ENCODE measurements at regions not wholly inside any gene's neighbourhood (a gene's known extent, or its start where the extent isn't known, plus 50 kb on each side); places are given as distances from the start of the nearest gene placed in this dataset.

DNA sequence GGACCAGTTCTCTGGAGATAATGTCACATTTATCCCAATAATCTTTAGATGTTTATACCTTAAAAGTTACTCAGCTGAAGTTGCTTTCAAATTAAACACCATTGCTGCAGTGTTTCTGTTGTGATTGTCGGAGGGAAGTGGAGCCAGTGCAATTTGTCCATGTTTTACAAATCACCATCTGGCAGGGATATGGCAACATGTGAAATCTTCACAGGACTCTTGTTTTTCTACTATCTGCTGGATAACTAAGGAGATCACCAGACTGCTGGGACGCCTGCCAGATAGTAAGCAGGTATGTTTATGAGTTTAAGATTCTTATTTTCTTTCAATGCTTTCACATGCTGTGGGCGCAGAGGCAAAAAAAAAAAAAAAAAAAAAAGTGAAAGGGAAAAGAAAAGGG is 100.3 kb upstream of the SOX5 start:
- H3K9me3 ChIP-seq (ENCODE audit: low read depth) = peaks cover 11% of the 10 kb centered on the region
- Mint-ChIP-seq H3K4me3 (no peak overlapping the region), H3K4me1 (peaks cover 3% of the 10 kb centered on the region), H3K27ac (no peak overlapping the region), H3K36me3 (peaks cover 15% of the 10 kb centered on the region), H3K9me3 (peaks cover 22% of the 10 kb centered on the region), H3K27me3 (ENCODE audit: insufficient read depth, low read depth) (no peaks in the 10 kb centered on the region)
- H3K27ac ChIP-seq = no peak overlapping the region
- no peak overlapping the region for H3K9ac ChIP-seq
- no peak for DNase-seq (ENCODE audit: low spot score)
- no peak for TF ChIP-seq EZH2phosphoT487 (IDR thresholded peaks at IDR 0.05)
- peaks cover 6% of the 10 kb centered on the region for H3F3A ChIP-seq (ENCODE audit: low read depth)
- peaks cover 7% of the 10 kb centered on the region for H3K4me1 ChIP-seq
- no peak overlapping the region for H3K4me3 ChIP-seq
- no peaks in the 10 kb centered on the region for H4K20me1 ChIP-seq (ENCODE audit: low read depth)
- no peaks in the 10 kb centered on the region for H3K27me3 ChIP-seq
- H2AFZ ChIP-seq (replicated peaks) = no peak overlapping the region
- H3K36me3 ChIP-seq = peaks cover 7% of the 10 kb centered on the region
- H3K4me2 ChIP-seq = no peak overlapping the region
- no peaks in the 10 kb centered on the region for H3K79me2 ChIP-seq (ENCODE audit: low read depth)

DNA sequence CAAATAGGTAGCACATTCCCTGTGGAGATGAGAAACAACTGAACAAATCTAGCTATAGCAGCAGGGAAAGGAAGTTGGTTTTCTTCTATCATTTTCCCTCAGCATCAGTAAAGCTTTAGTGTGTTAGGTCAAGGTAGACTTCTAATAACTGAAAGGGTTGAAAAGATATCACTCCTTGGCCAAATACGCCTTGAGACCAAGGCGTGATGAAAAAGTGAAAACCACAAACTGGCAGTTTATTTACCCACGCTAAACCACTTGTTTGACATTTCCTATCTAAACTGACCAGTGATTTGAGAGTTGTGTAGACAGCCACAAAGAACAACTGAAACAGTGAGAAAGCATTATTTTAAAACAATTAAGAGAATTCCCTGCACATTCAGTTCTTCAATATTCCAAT is 99.6 kb upstream of the SOX5 start:
- Histone ChIP-seq H2AFZ (replicated peaks) (no peak overlapping the region), H3K9me3 (ENCODE audit: low read depth) (peaks cover 11% of the 10 kb centered on the region), H4K20me1 (ENCODE audit: low read depth) (no peaks in the 10 kb centered on the region), H3K4me2 (no peak overlapping the region), H3K27ac (no peak overlapping the region), H3K27me3 (no peaks in the 10 kb centered on the region), H3K9ac (no peak overlapping the region), H3K4me1 (peaks cover 7% of the 10 kb centered on the region), H3K4me3 (no peak overlapping the region), H3K79me2 (ENCODE audit: low read depth) (no peaks in the 10 kb centered on the region), H3F3A (ENCODE audit: low read depth) (peaks cover 6% of the 10 kb centered on the region), H3K36me3 (peaks cover 7% of the 10 kb centered on the region)
- no peak for DNase-seq (ENCODE audit: low spot score)
- peaks cover 19% of the 10 kb centered on the region for H3K9me3 Mint-ChIP-seq
- H3K4me3 Mint-ChIP-seq = no peak overlapping the region
- peaks cover 15% of the 10 kb centered on the region for H3K36me3 Mint-ChIP-seq
- H3K27me3 Mint-ChIP-seq (ENCODE audit: insufficient read depth, low read depth) = no peaks in the 10 kb centered on the region
- H3K27ac Mint-ChIP-seq = no peak overlapping the region
- no peak for TF ChIP-seq EZH2phosphoT487 (IDR thresholded peaks at IDR 0.05)
- no peak for TF ChIP-seq EZH2 (IDR thresholded peaks at IDR 0.05)
- TF ChIP-seq, protein P1, sequence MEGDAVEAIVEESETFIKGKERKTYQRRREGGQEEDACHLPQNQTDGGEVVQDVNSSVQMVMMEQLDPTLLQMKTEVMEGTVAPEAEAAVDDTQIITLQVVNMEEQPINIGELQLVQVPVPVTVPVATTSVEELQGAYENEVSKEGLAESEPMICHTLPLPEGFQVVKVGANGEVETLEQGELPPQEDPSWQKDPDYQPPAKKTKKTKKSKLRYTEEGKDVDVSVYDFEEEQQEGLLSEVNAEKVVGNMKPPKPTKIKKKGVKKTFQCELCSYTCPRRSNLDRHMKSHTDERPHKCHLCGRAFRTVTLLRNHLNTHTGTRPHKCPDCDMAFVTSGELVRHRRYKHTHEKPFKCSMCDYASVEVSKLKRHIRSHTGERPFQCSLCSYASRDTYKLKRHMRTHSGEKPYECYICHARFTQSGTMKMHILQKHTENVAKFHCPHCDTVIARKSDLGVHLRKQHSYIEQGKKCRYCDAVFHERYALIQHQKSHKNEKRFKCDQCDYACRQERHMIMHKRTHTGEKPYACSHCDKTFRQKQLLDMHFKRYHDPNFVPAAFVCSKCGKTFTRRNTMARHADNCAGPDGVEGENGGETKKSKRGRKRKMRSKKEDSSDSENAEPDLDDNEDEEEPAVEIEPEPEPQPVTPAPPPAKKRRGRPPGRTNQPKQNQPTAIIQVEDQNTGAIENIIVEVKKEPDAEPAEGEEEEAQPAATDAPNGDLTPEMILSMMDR (IDR thresholded peaks at IDR 0.05) = no peak
- peaks cover 3% of the 10 kb centered on the region for H3K4me1 Mint-ChIP-seq

DNA sequence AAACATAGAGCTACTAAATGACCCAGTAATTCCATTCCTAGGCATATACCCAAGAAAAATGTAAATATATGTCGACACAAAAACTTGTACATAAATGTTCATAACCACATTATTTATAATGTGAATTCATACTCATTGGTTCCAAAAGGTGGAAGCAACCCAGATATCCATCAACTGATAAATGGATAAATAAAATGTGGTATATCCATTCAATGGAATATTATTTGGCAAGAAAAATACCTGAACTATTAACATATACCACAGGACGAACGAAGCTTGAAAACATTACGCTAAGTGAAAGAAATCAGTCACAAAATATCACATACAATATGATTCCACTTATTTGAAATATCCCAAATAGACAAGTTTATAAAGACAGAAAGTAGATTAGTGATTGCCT is 99.0 kb upstream of the SOX5 start:
- no peak overlapping the region for H3K4me3 ChIP-seq
- no peak overlapping the region for H3K4me2 ChIP-seq
- H3K27ac ChIP-seq = no peak overlapping the region
- Mint-ChIP-seq H3K27ac (no peak overlapping the region), H3K4me1 (peaks cover 3% of the 10 kb centered on the region), H3K4me3 (no peak overlapping the region), H3K36me3 (peaks cover 15% of the 10 kb centered on the region), H3K9me3 (peaks cover 19% of the 10 kb centered on the region), H3K27me3 (ENCODE audit: insufficient read depth, low read depth) (no peaks in the 10 kb centered on the region)
- no peaks in the 10 kb centered on the region for H4K20me1 ChIP-seq (ENCODE audit: low read depth)
- peaks cover 11% of the 10 kb centered on the region for H3K9me3 ChIP-seq (ENCODE audit: low read depth)
- peaks cover 6% of the 10 kb centered on the region for H3F3A ChIP-seq (ENCODE audit: low read depth)
- no peaks in the 10 kb centered on the region for H3K79me2 ChIP-seq (ENCODE audit: low read depth)
- DNase-seq (ENCODE audit: low spot score) = no peak
- H3K4me1 ChIP-seq = peaks cover 7% of the 10 kb centered on the region
- H3K9ac ChIP-seq = no peak overlapping the region
- TF ChIP-seq EZH2 (IDR thresholded peaks at IDR 0.05) (no peak), EZH2phosphoT487 (IDR thresholded peaks at IDR 0.05) (no peak)
- TF ChIP-seq, protein P1 (IDR thresholded peaks at IDR 0.05) = no peak
- no peaks in the 10 kb centered on the region for H3K27me3 ChIP-seq
- peaks cover 7% of the 10 kb centered on the region for H3K36me3 ChIP-seq
- H2AFZ ChIP-seq (replicated peaks) = no peak overlapping the region

GRCh38 chr12:24047326-24047725 is 97.9 kb upstream of the SOX5 start:
- Mint-ChIP-seq H3K36me3 (peaks cover 15% of the 10 kb centered on the region), H3K9me3 (peaks cover 19% of the 10 kb centered on the region), H3K4me1 (peaks cover 3% of the 10 kb centered on the region), H3K27me3 (ENCODE audit: insufficient read depth, low read depth) (no peaks in the 10 kb centered on the region), H3K4me3 (no peak overlapping the region), H3K27ac (no peak overlapping the region)
- Histone ChIP-seq H4K20me1 (ENCODE audit: low read depth) (no peaks in the 10 kb centered on the region), H3K9me3 (ENCODE audit: low read depth) (peaks cover 11% of the 10 kb centered on the region), H3K4me1 (peaks cover 7% of the 10 kb centered on the region), H3K27me3 (no peaks in the 10 kb centered on the region), H3F3A (ENCODE audit: low read depth) (peaks cover 6% of the 10 kb centered on the region), H2AFZ (replicated peaks) (no peak overlapping the region), H3K4me3 (no peak overlapping the region), H3K9ac (no peak overlapping the region), H3K4me2 (no peak overlapping the region), H3K36me3 (peaks cover 7% of the 10 kb centered on the region), H3K27ac (no peak overlapping the region), H3K79me2 (ENCODE audit: low read depth) (no peaks in the 10 kb centered on the region)
- TF ChIP-seq, protein P1 (IDR thresholded peaks at IDR 0.05) = no peak
- TF ChIP-seq EZH2phosphoT487 (IDR thresholded peaks at IDR 0.05) (no peak), EZH2 (IDR thresholded peaks at IDR 0.05) (no peak)
- DNase-seq (ENCODE audit: low spot score) = no peak

All from neural progenitor cell (in vitro differentiated cells).